GM12878 (cell line): ENCODE measurements at regions not wholly inside any gene's neighbourhood (a gene's known extent, or its start where the extent isn't known, plus 50 kb on each side); places are given as distances from the start of the nearest gene placed in this dataset.

Source experiments
- POLR2AphosphoS5 ChIP-seq: IDR thresholded peaks from 2 replicates; pipeline ENCODE4 v1.6.1; 2011; ENCODE audit warnings: mild to moderate bottlenecking, low read length, inconsistent platforms
- YY1 ChIP-seq: IDR thresholded peaks from 2 replicates; pipeline ENCODE4 v1.6.1; 2011; ENCODE audit warnings: low read depth, mild to moderate bottlenecking, low read length
- TF ChIP-seq, protein P1 (sequence below): IDR thresholded peaks from 2 replicates; pipeline ENCODE4 v1.6.1; 2012; ENCODE audit warnings: low read depth, low read length, improper control_type of control experiment

DNA sequence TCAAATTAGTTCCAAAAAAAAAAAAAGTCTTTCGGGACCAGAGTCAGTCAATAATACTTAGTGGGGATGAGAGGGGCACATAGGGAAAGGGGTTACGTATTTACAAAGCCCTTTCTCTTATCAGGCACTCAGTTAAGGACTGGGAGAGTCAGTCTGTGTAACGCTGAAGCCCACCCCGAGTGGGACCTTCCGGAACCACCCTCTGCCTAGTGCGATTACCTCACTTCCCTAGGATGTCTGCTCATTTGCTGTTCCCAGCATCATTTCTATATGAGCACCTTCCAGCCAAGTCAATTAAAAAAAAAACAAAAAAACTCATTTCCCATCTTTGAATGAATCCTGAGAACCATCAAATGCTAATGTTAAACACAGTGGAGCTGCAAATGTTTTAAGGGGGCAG, 76.9 kb downstream of the BMP4 start:
- TF ChIP-seq YY1 = no peak
- TF ChIP-seq, protein P1, sequence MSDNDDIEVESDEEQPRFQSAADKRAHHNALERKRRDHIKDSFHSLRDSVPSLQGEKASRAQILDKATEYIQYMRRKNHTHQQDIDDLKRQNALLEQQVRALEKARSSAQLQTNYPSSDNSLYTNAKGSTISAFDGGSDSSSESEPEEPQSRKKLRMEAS = no peak
- no peak for TF ChIP-seq POLR2AphosphoS5
